ENCODE measurements at regions not wholly inside any gene's neighbourhood (a gene's known extent, or its start where the extent isn't known, plus 50 kb on each side); places are given as distances from the start of the nearest gene placed in this dataset.

GRCh38 chrX:3257471-3257870 is 89.0 kb downstream of the MXRA5 start:
- DNase-seq (no peak), ATAC-seq (no peak)
- intact Hi-C loops (cut with DNase I) = no loop called here

- ATAC-seq (peak in 1 of 2 donors; percentile 34), DNase-seq (no peak)
- intact Hi-C loops (cut with DNase I) = no loop called here
Observed at GRCh38 chrX:3256868-3257267, 89.6 kb downstream of the MXRA5 start.

- intact Hi-C loops (cut with DNase I) = no loop called here
- ATAC-seq (peak in 1 of 2 donors; percentile 40), DNase-seq (no peak)
Observed at GRCh38 chrX:3252744-3253143, 93.7 kb downstream of the MXRA5 start.

- intact Hi-C loops (cut with DNase I) = no loop called here
- no peak for DNase-seq
- ATAC-seq = no peak
Observed at GRCh38 chrX:3250966-3251365, 95.5 kb downstream of the MXRA5 start.

- DNase-seq (no peak), ATAC-seq (no peak)
- intact Hi-C loops (cut with DNase I) = loop anchor here in 1 of 2 donors (10.0 kb wide), 1 partner anchor 300 kb away; no protein-coding TSS in a partner anchor
Observed at GRCh38 chrX:3244955-3245354, 101.5 kb downstream of the MXRA5 start.

GRCh38 chrX:3244203-3244743 is 102.2 kb downstream of the MXRA5 start:
- peak in 1 of 2 donors; percentile 75 for ATAC-seq
- intact Hi-C loops (cut with DNase I) = loop anchor here in 1 of 2 donors (10.0 kb wide), 1 partner anchor 301 kb away; no protein-coding TSS in a partner anchor

GRCh38 chrX:3232262-3232923 is 114.1 kb downstream of the MXRA5 start:
- no peak for DNase-seq
- peak in 1 of 2 donors; percentile 29 for ATAC-seq
- intact Hi-C loops (cut with DNase I) = no loop called here

More at GRCh38 chrX:3244203-3244743, 102.2 kb downstream of the MXRA5 start:
- no peak for DNase-seq

- no peak for ATAC-seq
- no peak for DNase-seq
- intact Hi-C loops (cut with DNase I) = no loop called here
Observed at GRCh38 chrX:3231766-3232165, 114.7 kb downstream of the MXRA5 start.

GRCh38 chrX:3230496-3230895 is 116.0 kb downstream of the MXRA5 start:
- DNase-seq = no peak
- ATAC-seq = no peak
- intact Hi-C loops (cut with DNase I) = no loop called here

- intact Hi-C loops (cut with DNase I) = no loop called here
- no peak for ATAC-seq
- DNase-seq = no peak
Observed at GRCh38 chrX:3227526-3227925, 118.9 kb downstream of the MXRA5 start.

- DNase-seq = no peak
Observed at GRCh38 chrX:3226087-3226486, 120.4 kb downstream of the MXRA5 start.

GRCh38 chrX:3221643-3222042 is 124.8 kb downstream of the MXRA5 start:
- intact Hi-C loops (cut with DNase I) = no loop called here
- DNase-seq (no peak), ATAC-seq (no peak)

More at GRCh38 chrX:3226087-3226486, 120.4 kb downstream of the MXRA5 start:
- no peak for ATAC-seq
- intact Hi-C loops (cut with DNase I) = no loop called here

GRCh38 chrX:3219667-3220066 is 126.8 kb downstream of the MXRA5 start:
- no peak for ATAC-seq
- intact Hi-C loops (cut with DNase I) = no loop called here
- no peak for DNase-seq

GRCh38 chrX:3219231-3219630 is 127.2 kb downstream of the MXRA5 start:
- ATAC-seq (no peak), DNase-seq (no peak)
- intact Hi-C loops (cut with DNase I) = no loop called here

GRCh38 chrX:3218442-3218841 is 128.0 kb downstream of the MXRA5 start:
- intact Hi-C loops (cut with DNase I) = no loop called here
- DNase-seq (no peak), ATAC-seq (no peak)

GRCh38 chrX:3216581-3217180 is 129.8 kb downstream of the MXRA5 start:
- no peak for ATAC-seq
- intact Hi-C loops (cut with DNase I) = no loop called here
- DNase-seq = no peak

GRCh38 chrX:3215249-3215648 is 131.2 kb downstream of the MXRA5 start:
- intact Hi-C loops (cut with DNase I) = no loop called here

GRCh38 chrX:3206314-3206713 is 140.1 kb downstream of the MXRA5 start:
- DNase-seq (no peak), ATAC-seq (no peak)
- intact Hi-C loops (cut with DNase I) = no loop called here

More at GRCh38 chrX:3215249-3215648, 131.2 kb downstream of the MXRA5 start:
- ATAC-seq (no peak), DNase-seq (no peak)

GRCh38 chrX:3204606-3205005 is 141.8 kb downstream of the MXRA5 start:
- ATAC-seq (peak in 1 of 2 donors; percentile 30), DNase-seq (no peak)
- intact Hi-C loops (cut with DNase I) = no loop called here

GRCh38 chrX:3195845-3196244 is 150.6 kb downstream of the MXRA5 start:
- intact Hi-C loops (cut with DNase I) = no loop called here
- ATAC-seq (no peak), DNase-seq (no peak)

- ATAC-seq = no peak
Observed at GRCh38 chrX:3192835-3193234, 151.6 kb downstream of the ARSF start.

More at GRCh38 chrX:3192835-3193234, 151.6 kb downstream of the ARSF start:
- intact Hi-C loops (cut with DNase I) = no loop called here
- no peak for DNase-seq
